Effector memory CD4-positive, alpha-beta T cell (primary cell): ENCODE measurements at regions not wholly inside any gene's neighbourhood (a gene's known extent, or its start where the extent isn't known, plus 50 kb on each side); places are given as distances from the start of the nearest gene placed in this dataset.

Experiments
- DNase-seq, 3 donors: peaks; one replicate each; pipeline ENCODE4 v3.0.0-alpha.2; 2020
- H3K27ac ChIP-seq: 2 replicates; pipeline ENCODE4 v1.7.0; 2013; ENCODE audit warnings: mild to moderate bottlenecking, low read length, moderate library complexity; ENCODE audit not compliant: insufficient read depth, poor library complexity, severe bottlenecking
- H3K27me3 ChIP-seq: replicated peaks from 2 replicates; pipeline ENCODE4 v1.7.0; 2013; ENCODE audit warnings: mild to moderate bottlenecking, low read length; ENCODE audit not compliant: insufficient read depth, control insufficient read depth, poor library complexity, severe bottlenecking
- H3K36me3 ChIP-seq: 2 replicates; pipeline ENCODE4 v1.7.0; 2013; ENCODE audit warnings: mild to moderate bottlenecking, low read length, moderate library complexity; ENCODE audit not compliant: control insufficient read depth, insufficient read depth
- H3K4me1 ChIP-seq: 2 replicates; pipeline ENCODE4 v1.7.0; 2013; ENCODE audit warnings: low read length, mild to moderate bottlenecking; ENCODE audit not compliant: control insufficient read depth, insufficient read depth, poor library complexity, severe bottlenecking
- H3K4me3 ChIP-seq: 2 replicates; pipeline ENCODE4 v1.7.0; 2013; ENCODE audit warnings: low read length, low read depth, mild to moderate bottlenecking; ENCODE audit not compliant: insufficient read depth, poor library complexity, severe bottlenecking
- H3K9me3 ChIP-seq: 2 replicates; pipeline ENCODE4 v1.7.0; 2013; ENCODE audit warnings: mild to moderate bottlenecking, low read length, moderate library complexity; ENCODE audit not compliant: control insufficient read depth

- H3K27ac ChIP-seq: no peak overlapping the region
- no peaks in the 10 kb centered on the region for H3K9me3 ChIP-seq
- peaks cover 6% of the 10 kb centered on the region for H3K4me1 ChIP-seq
- no peak for DNase-seq
- H3K4me3 ChIP-seq: no peak overlapping the region
- no peaks in the 10 kb centered on the region for H3K36me3 ChIP-seq
- no peaks in the 10 kb centered on the region for H3K27me3 ChIP-seq
Observed at GRCh38 chr10:3933733-3934132, 148.7 kb upstream of the KLF6 start.

DNA sequence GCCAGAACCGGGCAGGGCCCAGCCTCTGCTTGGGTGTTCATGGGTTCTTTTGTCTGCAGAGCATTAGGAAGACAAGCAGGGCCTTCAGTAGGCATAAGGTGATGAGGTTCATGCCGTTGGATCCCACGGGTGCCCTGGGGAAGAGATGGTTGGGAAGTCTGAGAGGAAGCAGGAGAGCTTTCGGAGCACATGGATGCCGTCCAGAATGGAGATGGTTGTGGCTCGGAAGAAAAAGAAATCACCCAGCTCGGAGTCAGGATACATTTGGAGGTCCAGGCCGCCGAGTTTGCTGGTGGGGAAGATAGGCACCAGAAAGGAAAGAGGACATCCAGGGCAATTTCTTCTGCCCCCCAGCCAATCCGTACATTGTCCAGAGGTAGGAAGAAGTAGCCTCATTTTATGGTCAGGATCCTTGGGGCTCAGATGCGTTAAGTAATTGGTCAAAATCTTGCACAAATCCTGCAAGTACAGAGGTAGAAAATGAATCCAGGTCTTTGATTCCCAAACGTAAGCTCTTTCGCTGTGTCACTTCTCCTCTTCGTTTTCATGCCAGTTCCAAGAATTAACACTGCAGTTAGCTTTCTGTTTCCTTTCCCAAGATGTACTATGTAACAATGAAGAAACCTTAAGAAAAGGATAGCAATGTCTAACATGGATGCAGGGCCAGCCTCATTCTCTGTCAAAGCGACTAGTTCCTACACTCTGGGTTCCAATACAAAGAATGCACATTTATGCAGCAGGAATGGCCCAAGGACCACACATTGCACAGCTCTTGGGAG lies 147.8 kb upstream of the KLF6 start:
- Histone ChIP-seq H3K4me1 (peaks cover 6% of the 10 kb centered on the region), H3K36me3 (no peaks in the 10 kb centered on the region), H3K4me3 (no peak overlapping the region), H3K9me3 (no peaks in the 10 kb centered on the region), H3K27me3 (no peaks in the 10 kb centered on the region), H3K27ac (no peak overlapping the region)
- DNase-seq: no peak

DNA sequence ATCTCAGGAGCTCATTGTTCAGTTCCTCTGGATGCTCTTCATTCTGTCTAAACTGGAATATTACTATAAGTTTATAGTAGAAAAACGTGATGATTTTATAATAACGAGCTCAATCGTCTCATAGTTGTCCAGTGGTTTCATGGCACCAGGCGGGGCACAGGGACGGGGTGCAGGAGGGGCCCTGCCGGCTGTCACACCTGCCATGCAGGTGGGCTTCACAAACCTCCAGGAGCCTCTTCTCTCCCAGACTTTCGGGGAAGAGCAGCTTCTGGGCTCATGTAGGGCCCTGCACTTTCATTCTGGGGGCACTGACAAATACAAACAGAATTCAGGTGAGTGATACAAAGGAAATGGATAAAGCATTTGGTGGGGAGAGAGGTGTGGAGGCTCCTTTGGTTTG lies 146.9 kb upstream of the KLF6 start:
- H3K27ac ChIP-seq: no peak overlapping the region
- H3K36me3 ChIP-seq: no peaks in the 10 kb centered on the region
- H3K4me1 ChIP-seq: peaks cover 6% of the 10 kb centered on the region
- H3K4me3 ChIP-seq: no peak overlapping the region
- DNase-seq: no peak
- H3K9me3 ChIP-seq: no peaks in the 10 kb centered on the region
- H3K27me3 ChIP-seq: no peaks in the 10 kb centered on the region

DNA sequence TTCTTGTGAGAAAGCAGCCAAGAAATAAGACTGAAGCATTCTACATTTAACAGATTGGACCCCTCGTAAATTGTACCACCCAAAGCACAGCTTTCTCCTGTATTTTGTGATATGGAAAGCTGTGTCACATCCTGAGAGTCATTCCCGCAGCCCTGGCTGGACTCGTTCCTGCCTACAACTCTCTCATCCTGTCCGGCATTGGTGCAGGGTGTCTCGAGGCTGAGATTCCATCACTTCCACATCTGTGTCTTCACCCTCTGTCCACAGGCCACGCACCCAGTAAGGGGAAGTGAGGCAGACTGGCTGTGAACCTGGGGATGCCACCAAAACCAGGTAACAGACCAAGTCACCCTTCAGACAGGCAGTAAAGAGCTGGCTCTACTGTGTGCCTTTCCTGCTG lies 146.2 kb upstream of the KLF6 start:
- Histone ChIP-seq H3K27me3 (no peaks in the 10 kb centered on the region), H3K36me3 (no peaks in the 10 kb centered on the region), H3K4me3 (no peak overlapping the region), H3K9me3 (no peaks in the 10 kb centered on the region), H3K4me1 (peaks cover 6% of the 10 kb centered on the region), H3K27ac (no peak overlapping the region)
- no peak for DNase-seq

GRCh38 chr10:3928569-3928968 lies 143.6 kb upstream of the KLF6 start:
- H3K4me3 ChIP-seq: no peak overlapping the region
- H3K27me3 ChIP-seq: no peaks in the 10 kb centered on the region
- H3K27ac ChIP-seq: no peak overlapping the region
- H3K9me3 ChIP-seq: no peaks in the 10 kb centered on the region
- no peaks in the 10 kb centered on the region for H3K4me1 ChIP-seq
- DNase-seq: no peak
- H3K36me3 ChIP-seq: no peaks in the 10 kb centered on the region

DNA sequence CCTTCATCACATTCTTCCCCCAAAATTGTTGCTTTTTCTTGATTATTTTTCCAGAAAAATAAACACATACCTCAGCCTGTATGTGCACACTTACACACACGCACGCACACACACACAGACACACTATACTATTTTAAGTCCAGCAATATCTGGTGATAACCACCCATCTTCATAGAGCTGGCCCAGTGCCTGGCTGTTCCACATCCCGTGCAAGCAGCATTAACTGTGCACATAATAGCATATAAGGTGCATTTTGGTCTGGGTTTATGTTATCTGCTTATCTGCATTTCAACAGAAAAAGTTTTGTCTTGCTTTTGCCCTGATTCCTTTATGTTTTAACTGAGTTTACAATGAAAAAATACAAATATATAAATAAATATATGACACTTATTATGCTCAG lies 143.1 kb upstream of the KLF6 start:
- H3K27ac ChIP-seq: no peak overlapping the region
- DNase-seq: no peak
- H3K9me3 ChIP-seq: no peaks in the 10 kb centered on the region
- no peaks in the 10 kb centered on the region for H3K27me3 ChIP-seq
- H3K36me3 ChIP-seq: no peaks in the 10 kb centered on the region
- H3K4me3 ChIP-seq: no peak overlapping the region
- no peaks in the 10 kb centered on the region for H3K4me1 ChIP-seq

GRCh38 chr10:3926675-3927525 lies 141.9 kb upstream of the KLF6 start:
- DNase-seq: no peak
- Histone ChIP-seq H3K27me3 (no peaks in the 10 kb centered on the region), H3K27ac (no peak overlapping the region), H3K4me3 (no peak overlapping the region), H3K4me1 (no peaks in the 10 kb centered on the region), H3K9me3 (no peaks in the 10 kb centered on the region), H3K36me3 (no peaks in the 10 kb centered on the region)

DNA sequence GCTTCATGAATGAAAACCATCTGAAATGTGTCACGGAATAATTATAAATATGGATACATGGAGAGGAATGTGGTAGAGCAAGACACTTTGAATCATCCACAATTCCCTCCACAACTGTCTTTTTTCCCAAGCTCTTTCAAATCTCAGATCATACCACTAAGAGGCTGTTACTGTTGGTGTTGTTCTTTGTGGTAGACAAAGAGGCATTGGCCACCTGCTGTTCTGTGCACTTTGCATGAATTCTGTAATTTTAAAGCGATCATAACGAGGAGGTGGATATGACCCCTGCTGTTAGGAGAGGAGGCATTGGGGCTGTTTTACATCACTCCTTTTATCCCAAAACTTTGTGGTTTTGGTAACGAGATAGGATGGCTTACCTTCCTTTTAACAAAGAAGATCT lies 141.2 kb upstream of the KLF6 start:
- H3K27ac ChIP-seq: no peak overlapping the region
- H3K9me3 ChIP-seq: no peaks in the 10 kb centered on the region
- H3K4me1 ChIP-seq: no peaks in the 10 kb centered on the region
- H3K4me3 ChIP-seq: no peak overlapping the region
- no peaks in the 10 kb centered on the region for H3K36me3 ChIP-seq
- no peak for DNase-seq
- no peaks in the 10 kb centered on the region for H3K27me3 ChIP-seq

DNA sequence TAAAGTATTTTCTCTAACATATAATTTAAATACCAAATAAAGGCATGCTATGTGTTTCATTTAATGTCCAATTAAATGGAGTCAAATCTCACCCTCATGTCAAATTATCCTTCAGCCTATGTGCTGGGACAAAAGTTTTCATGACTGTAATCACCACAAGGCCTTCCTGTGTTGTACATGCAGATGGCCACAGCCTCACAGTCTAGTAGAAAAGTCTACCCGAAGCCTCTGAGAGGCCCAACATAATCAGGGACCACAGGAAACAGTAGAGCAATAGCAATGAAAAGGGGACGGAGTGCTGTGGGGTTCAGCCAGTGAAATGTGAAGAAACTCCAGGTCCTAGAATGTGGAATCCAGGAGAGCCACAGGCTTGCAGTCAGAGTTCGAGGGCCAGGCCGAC lies 140.2 kb upstream of the KLF6 start:
- Histone ChIP-seq H3K27me3 (no peaks in the 10 kb centered on the region), H3K4me3 (no peak overlapping the region), H3K9me3 (no peaks in the 10 kb centered on the region), H3K27ac (no peak overlapping the region), H3K4me1 (no peaks in the 10 kb centered on the region), H3K36me3 (no peaks in the 10 kb centered on the region)
- no peak for DNase-seq

GRCh38 chr10:3924344-3924743 lies 139.3 kb upstream of the KLF6 start:
- Histone ChIP-seq H3K9me3 (no peaks in the 10 kb centered on the region), H3K27me3 (no peaks in the 10 kb centered on the region), H3K4me3 (no peak overlapping the region), H3K36me3 (no peaks in the 10 kb centered on the region), H3K4me1 (no peaks in the 10 kb centered on the region), H3K27ac (no peak overlapping the region)
- DNase-seq: no peak
